ENCODE measurements at regions not wholly inside any gene's neighbourhood (a gene's known extent, or its start where the extent isn't known, plus 50 kb on each side); places are given as distances from the start of the nearest gene placed in this dataset.

DNA sequence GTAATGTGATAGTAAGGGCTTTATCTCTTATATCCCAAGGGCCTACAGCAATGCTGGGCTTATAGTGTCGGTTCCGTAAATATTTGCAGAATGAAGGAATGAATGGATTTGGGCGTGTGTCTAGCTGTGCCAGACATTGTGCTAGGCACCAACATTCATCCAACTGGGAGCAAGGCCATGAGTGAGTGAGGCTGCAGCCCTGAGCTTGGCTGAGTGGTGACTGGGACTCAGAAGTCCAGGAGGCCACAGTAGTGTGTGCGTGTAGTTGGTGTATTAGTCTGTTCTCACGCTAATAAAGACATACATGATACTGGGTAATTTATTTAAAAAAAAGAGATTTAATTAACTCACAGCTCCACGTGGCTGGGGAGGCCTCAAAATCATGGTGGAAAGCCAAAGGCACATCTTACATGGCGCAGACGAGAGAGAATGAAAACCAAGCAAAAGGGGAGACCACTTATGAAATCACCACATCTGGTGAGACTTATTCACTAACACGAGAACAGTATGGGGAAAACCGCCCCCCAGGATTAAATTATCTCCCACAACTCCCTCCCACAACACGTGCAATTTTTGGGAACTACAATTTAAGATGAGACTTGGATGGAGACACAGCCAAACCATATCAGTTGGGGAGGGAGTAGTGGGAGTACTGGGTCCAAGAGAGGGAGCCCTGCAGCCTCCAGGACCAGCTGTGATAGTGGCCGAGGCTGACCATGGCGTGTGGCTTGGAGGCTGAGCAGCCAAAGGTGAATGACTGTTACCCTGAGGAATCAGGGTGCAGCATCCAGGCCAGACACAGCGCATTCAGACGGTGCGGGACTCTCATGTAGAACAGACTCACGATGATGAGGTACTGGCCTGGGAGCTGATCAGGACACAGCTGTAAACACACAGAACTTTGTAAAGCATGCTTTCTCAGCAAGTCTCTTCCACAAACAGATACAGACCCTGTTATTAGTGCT is 104.6 kb downstream of the TEX26 start:
- no peak for TF ChIP-seq TAF1 (IDR thresholded peaks at IDR 0.05; ENCODE audit: low read depth)
- no peak for TF ChIP-seq EP300 (IDR thresholded peaks at IDR 0.05; ENCODE audit: borderline replicate concordance)
- no peak for TF ChIP-seq TCF12 (IDR thresholded peaks at IDR 0.05; ENCODE audit: low read depth)
- TF ChIP-seq, protein P1, sequence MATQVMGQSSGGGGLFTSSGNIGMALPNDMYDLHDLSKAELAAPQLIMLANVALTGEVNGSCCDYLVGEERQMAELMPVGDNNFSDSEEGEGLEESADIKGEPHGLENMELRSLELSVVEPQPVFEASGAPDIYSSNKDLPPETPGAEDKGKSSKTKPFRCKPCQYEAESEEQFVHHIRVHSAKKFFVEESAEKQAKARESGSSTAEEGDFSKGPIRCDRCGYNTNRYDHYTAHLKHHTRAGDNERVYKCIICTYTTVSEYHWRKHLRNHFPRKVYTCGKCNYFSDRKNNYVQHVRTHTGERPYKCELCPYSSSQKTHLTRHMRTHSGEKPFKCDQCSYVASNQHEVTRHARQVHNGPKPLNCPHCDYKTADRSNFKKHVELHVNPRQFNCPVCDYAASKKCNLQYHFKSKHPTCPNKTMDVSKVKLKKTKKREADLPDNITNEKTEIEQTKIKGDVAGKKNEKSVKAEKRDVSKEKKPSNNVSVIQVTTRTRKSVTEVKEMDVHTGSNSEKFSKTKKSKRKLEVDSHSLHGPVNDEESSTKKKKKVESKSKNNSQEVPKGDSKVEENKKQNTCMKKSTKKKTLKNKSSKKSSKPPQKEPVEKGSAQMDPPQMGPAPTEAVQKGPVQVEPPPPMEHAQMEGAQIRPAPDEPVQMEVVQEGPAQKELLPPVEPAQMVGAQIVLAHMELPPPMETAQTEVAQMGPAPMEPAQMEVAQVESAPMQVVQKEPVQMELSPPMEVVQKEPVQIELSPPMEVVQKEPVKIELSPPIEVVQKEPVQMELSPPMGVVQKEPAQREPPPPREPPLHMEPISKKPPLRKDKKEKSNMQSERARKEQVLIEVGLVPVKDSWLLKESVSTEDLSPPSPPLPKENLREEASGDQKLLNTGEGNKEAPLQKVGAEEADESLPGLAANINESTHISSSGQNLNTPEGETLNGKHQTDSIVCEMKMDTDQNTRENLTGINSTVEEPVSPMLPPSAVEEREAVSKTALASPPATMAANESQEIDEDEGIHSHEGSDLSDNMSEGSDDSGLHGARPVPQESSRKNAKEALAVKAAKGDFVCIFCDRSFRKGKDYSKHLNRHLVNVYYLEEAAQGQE (IDR thresholded peaks at IDR 0.05; ENCODE audit: low read depth): no peak
- no peak for TF ChIP-seq TEAD4 (IDR thresholded peaks at IDR 0.05)
- TF ChIP-seq, protein P2, sequence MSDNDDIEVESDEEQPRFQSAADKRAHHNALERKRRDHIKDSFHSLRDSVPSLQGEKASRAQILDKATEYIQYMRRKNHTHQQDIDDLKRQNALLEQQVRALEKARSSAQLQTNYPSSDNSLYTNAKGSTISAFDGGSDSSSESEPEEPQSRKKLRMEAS (IDR thresholded peaks at IDR 0.05): no peak
- no peak for TF ChIP-seq YY1 (IDR thresholded peaks at IDR 0.05; ENCODE audit: low read depth)
- no peak for TF ChIP-seq NFIC (IDR thresholded peaks at IDR 0.05)
- TF ChIP-seq EGR1 (IDR thresholded peaks at IDR 0.05): no peak
- no peak for TF ChIP-seq RAD21 (IDR thresholded peaks at IDR 0.05; ENCODE audit: low read depth)
